GM23338 (cell line): ENCODE measurements at regions not wholly inside any gene's neighbourhood (a gene's known extent, or its start where the extent isn't known, plus 50 kb on each side); places are given as distances from the start of the nearest gene placed in this dataset.

ENCODE experiments used
- ATAC-seq: fragments of 200-7000 bp; cut with Tn5 transposase; 3 replicates; pipeline ENCODE4 v1.9.1; 2020
- DNase-seq: peaks from one replicate; pipeline ENCODE4 v3.0.0-alpha.2; 2015; ENCODE audit warnings: low spot score
- H2AFZ ChIP-seq: fragments of 200-600 bp; sonication (generic); 2 replicates; pipeline ENCODE4 v1.8.0; 2016; ENCODE audit warnings: antibody characterized with exemption, mild to moderate bottlenecking, moderate library complexity
- H3F3A ChIP-seq: fragments of 200-600 bp; sonication (generic); replicated peaks from 2 replicates; pipeline ENCODE4 v1.8.0; 2017; ENCODE audit warnings: antibody characterized with exemption, mixed run types, low read depth
- H3K27ac ChIP-seq: fragments of 200-600 bp; sonication (generic); 2 replicates; pipeline ENCODE4 v1.6.1; 2016; ENCODE audit warnings: low read depth
- H3K27me3 ChIP-seq: fragments of 200-600 bp; sonication (generic); 2 replicates; pipeline ENCODE4 v1.8.0; 2016; ENCODE audit warnings: mild to moderate bottlenecking, mixed run types, moderate library complexity; ENCODE audit not compliant: insufficient read depth
- H3K36me3 ChIP-seq: fragments of 200-600 bp; sonication (generic); 2 replicates; pipeline ENCODE4 v1.8.0; 2016; ENCODE audit warnings: mild to moderate bottlenecking; ENCODE audit not compliant: insufficient read depth
- H3K4me1 ChIP-seq: fragments of 200-600 bp; sonication (generic); 2 replicates; pipeline ENCODE4 v1.8.0; 2016; ENCODE audit warnings: mild to moderate bottlenecking, moderate library complexity; ENCODE audit not compliant: insufficient read depth
- H3K4me2 ChIP-seq: fragments of 200-600 bp; sonication (generic); 2 replicates; pipeline ENCODE4 v1.7.1; 2017; ENCODE audit warnings: mixed run types
- H3K4me3 ChIP-seq: fragments of 200-600 bp; sonication (generic); 2 replicates; pipeline ENCODE4 v1.6.1; 2016; ENCODE audit warnings: mixed run types
- H3K79me2 ChIP-seq: fragments of 200-600 bp; sonication (generic); replicated peaks from 2 replicates; pipeline ENCODE4 v1.8.0; 2017; ENCODE audit warnings: mild to moderate bottlenecking; ENCODE audit not compliant: insufficient read depth
- H3K9me2 ChIP-seq: fragments of 200-600 bp; sonication (generic); 2 replicates; pipeline ENCODE4 v1.8.0; 2017; ENCODE audit not compliant: insufficient read depth
- H4K20me1 ChIP-seq: fragments of 200-600 bp; sonication (generic); replicated peaks from 2 replicates; pipeline ENCODE4 v1.8.0; 2017; ENCODE audit warnings: mild to moderate bottlenecking; ENCODE audit not compliant: insufficient read depth
- H3K27ac Mint-ChIP-seq: 2 replicates; pipeline ENCODE4 v1.8.0; 2020; ENCODE audit warnings: inconsistent platforms, mild to moderate bottlenecking, moderate library complexity, mixed read lengths
- H3K27me3 Mint-ChIP-seq: 3 replicates; pipeline ENCODE4 v1.8.0; 2022; ENCODE audit warnings: low read depth, mild to moderate bottlenecking, moderate library complexity, mixed read lengths, inconsistent platforms; ENCODE audit not compliant: insufficient read depth, poor library complexity
- H3K36me3 Mint-ChIP-seq: 3 replicates; pipeline ENCODE4 v1.8.0; 2021; ENCODE audit warnings: low read depth, mild to moderate bottlenecking, inconsistent platforms, moderate library complexity, mixed read lengths
- H3K4me1 Mint-ChIP-seq: 3 replicates; pipeline ENCODE4 v1.8.0; 2020; ENCODE audit warnings: mild to moderate bottlenecking, inconsistent platforms, mixed read lengths
- H3K4me3 Mint-ChIP-seq: 3 replicates; pipeline ENCODE4 v1.8.0; 2021; ENCODE audit warnings: moderate library complexity, mild to moderate bottlenecking, inconsistent platforms, mixed read lengths
- H3K9me3 Mint-ChIP-seq: 3 replicates; pipeline ENCODE4 v1.8.0; 2020; ENCODE audit warnings: moderate library complexity, mild to moderate bottlenecking, inconsistent platforms, mixed read lengths
- CREB1 ChIP-seq: fragments of 250-450 bp; sonication (Bioruptor Pico); IDR thresholded peaks from 2 replicates; pipeline ENCODE4 v1.5.0; 2020; ENCODE audit warnings: low read depth, mild to moderate bottlenecking, moderate library complexity
- ETS1 ChIP-seq: IDR thresholded peaks from 2 replicates; pipeline ENCODE4 v1.6.1; 2016; ENCODE audit warnings: antibody characterized with exemption
- EZH2 ChIP-seq: fragments of 200-600 bp; sonication (generic); IDR thresholded peaks from one replicate; pipeline ENCODE4 v1.8.0; 2017; ENCODE audit warnings: antibody characterized with exemption, mild to moderate bottlenecking, low read depth; ENCODE audit not compliant: unreplicated experiment
- EZH2phosphoT487 ChIP-seq: fragments of 200-600 bp; sonication (generic); IDR thresholded peaks from one replicate; pipeline ENCODE4 v1.8.1; 2018; ENCODE audit warnings: antibody characterized with exemption; ENCODE audit not compliant: unreplicated experiment
- JUNB ChIP-seq: IDR thresholded peaks from one replicate; pipeline ENCODE4 v1.6.1; 2016; ENCODE audit warnings: antibody characterized with exemption; ENCODE audit not compliant: unreplicated experiment
- NANOG ChIP-seq: IDR thresholded peaks from 2 replicates; pipeline ENCODE4 v1.6.1; 2016; ENCODE audit warnings: antibody characterized with exemption, borderline replicate concordance
- POLR2AphosphoS5 ChIP-seq: IDR thresholded peaks from 2 replicates; pipeline ENCODE4 v1.6.1; 2016; ENCODE audit warnings: antibody characterized with exemption, low read depth
- REST ChIP-seq: IDR thresholded peaks from one replicate; pipeline ENCODE4 v1.6.1; 2018; ENCODE audit warnings: antibody characterized with exemption; ENCODE audit not compliant: unreplicated experiment
- ZNF114 ChIP-seq: fragments of 250-450 bp; sonication (Bioruptor Pico); IDR thresholded peaks from 2 replicates; pipeline ENCODE4 v1.5.0; 2020; ENCODE audit warnings: mild to moderate bottlenecking, moderate library complexity
- ZNF331 ChIP-seq: fragments of 250-450 bp; sonication (Bioruptor Pico); IDR thresholded peaks from 2 replicates; pipeline ENCODE4 v1.5.0; 2020; ENCODE audit warnings: low read depth, mild to moderate bottlenecking, moderate library complexity

- Histone ChIP-seq H3F3A (no peaks in the 10 kb centered on the region), H3K27ac (no peak overlapping the region), H3K9me2 (no peaks in the 10 kb centered on the region; the same call in 1 of the 2 replicates), H2AFZ (no peak overlapping the region), H3K79me2 (no peaks in the 10 kb centered on the region), H3K4me1 (0 out of 2 replicates have a peak, but pooled peaks cover 13% of the 10 kb centered on the region), H3K4me3 (no peak overlapping the region), H3K36me3 (no peaks in the 10 kb centered on the region), H3K4me2 (no peak overlapping the region), H4K20me1 (no peaks in the 10 kb centered on the region), H3K27me3 (no peaks in the 10 kb centered on the region)
- no peak for DNase-seq
- no peak for ATAC-seq
- H3K4me1 Mint-ChIP-seq, result peaks cover 20% of the 10 kb centered on the region
- H3K36me3 Mint-ChIP-seq, result peaks cover 28% of the 10 kb centered on the region
- H3K27ac Mint-ChIP-seq, result no peak overlapping the region
- no peak for TF ChIP-seq NANOG
- no peak for TF ChIP-seq REST
- no peak for TF ChIP-seq CREB1 (CRISPR knock-in tag)
- TF ChIP-seq JUNB, result no peak
- TF ChIP-seq EZH2, result no peak
- H3K9me3 Mint-ChIP-seq, result peaks cover 2% of the 10 kb centered on the region
- H3K4me3 Mint-ChIP-seq, result no peak overlapping the region
- H3K27me3 Mint-ChIP-seq, result peaks cover 8% of the 10 kb centered on the region
Observed at GRCh38 chr10:52890281-52890680, 117.7 kb upstream of the MBL2 start.

- Mint-ChIP-seq H3K4me3 (no peak overlapping the region), H3K36me3 (peaks cover 23% of the 10 kb centered on the region), H3K9me3 (peaks cover 2% of the 10 kb centered on the region), H3K4me1 (peaks cover 21% of the 10 kb centered on the region), H3K27ac (no peak overlapping the region), H3K27me3 (peaks cover 8% of the 10 kb centered on the region)
- Histone ChIP-seq H3K27me3 (no peaks in the 10 kb centered on the region), H3F3A (no peaks in the 10 kb centered on the region), H2AFZ (no peak overlapping the region), H3K4me3 (no peak overlapping the region), H3K79me2 (no peaks in the 10 kb centered on the region), H3K9me2 (no peaks in the 10 kb centered on the region; the same call in 1 of the 2 replicates), H3K27ac (no peak overlapping the region), H3K4me1 (0 out of 2 replicates have a peak, but pooled peaks cover 13% of the 10 kb centered on the region), H3K4me2 (no peak overlapping the region), H4K20me1 (no peaks in the 10 kb centered on the region), H3K36me3 (no peaks in the 10 kb centered on the region)
- no peak for DNase-seq
- TF ChIP-seq EZH2 (no peak), ZNF331 (CRISPR knock-in tag) (no peak), ETS1 (no peak), CREB1 (CRISPR knock-in tag) (no peak), NANOG (no peak), ZNF114 (no peak), EZH2phosphoT487 (no peak), JUNB (no peak), POLR2AphosphoS5 (no peak), REST (no peak)
- no peak for ATAC-seq
Observed at GRCh38 chr10:52889611-52890010, 117.0 kb upstream of the MBL2 start.
